ENCODE measurements at regions not wholly inside any gene's neighbourhood (a gene's known extent, or its start where the extent isn't known, plus 50 kb on each side); places are given as distances from the start of the nearest gene placed in this dataset.

DNA sequence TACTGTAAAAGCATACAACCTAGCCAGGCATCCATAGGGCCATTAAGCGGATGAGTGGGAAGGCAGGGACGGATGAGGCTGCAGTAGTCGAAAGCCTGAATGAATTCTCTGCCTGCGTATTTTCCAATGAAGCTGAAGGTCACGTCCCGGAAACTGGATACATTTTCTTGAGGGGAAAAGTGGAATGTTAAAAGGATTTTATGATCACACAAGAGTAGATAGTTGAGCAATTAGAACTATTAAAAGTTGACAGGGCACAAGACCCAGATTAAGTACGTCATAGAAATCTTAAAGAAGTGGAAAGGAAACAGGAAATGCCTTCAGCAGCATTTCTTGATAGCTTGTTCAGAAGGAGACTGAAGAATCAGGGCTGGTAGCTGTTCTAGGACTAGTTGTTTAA is 98.3 kb upstream of the CXXC4 start:
- TF ChIP-seq, protein P1, sequence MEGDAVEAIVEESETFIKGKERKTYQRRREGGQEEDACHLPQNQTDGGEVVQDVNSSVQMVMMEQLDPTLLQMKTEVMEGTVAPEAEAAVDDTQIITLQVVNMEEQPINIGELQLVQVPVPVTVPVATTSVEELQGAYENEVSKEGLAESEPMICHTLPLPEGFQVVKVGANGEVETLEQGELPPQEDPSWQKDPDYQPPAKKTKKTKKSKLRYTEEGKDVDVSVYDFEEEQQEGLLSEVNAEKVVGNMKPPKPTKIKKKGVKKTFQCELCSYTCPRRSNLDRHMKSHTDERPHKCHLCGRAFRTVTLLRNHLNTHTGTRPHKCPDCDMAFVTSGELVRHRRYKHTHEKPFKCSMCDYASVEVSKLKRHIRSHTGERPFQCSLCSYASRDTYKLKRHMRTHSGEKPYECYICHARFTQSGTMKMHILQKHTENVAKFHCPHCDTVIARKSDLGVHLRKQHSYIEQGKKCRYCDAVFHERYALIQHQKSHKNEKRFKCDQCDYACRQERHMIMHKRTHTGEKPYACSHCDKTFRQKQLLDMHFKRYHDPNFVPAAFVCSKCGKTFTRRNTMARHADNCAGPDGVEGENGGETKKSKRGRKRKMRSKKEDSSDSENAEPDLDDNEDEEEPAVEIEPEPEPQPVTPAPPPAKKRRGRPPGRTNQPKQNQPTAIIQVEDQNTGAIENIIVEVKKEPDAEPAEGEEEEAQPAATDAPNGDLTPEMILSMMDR (IDR thresholded peaks at IDR 0.05; ENCODE audit: borderline replicate concordance, extremely low read depth, low read length, poor library complexity, severe bottlenecking): no peak
- no peak for TF ChIP-seq EZH2 (IDR thresholded peaks at IDR 0.05; ENCODE audit: borderline replicate concordance, low read depth, low read length, severe bottlenecking)

All from DND-41 (cell line).